Endothelial cell of umbilical vein (primary cell): ENCODE measurements at regions not wholly inside any gene's neighbourhood (a gene's known extent, or its start where the extent isn't known, plus 50 kb on each side); places are given as distances from the start of the nearest gene placed in this dataset.

ENCODE experiments used
- BruUV-seq: library from RNA; stranded (reverse); fragments of 400-500 nt; replicated peaks from 2 replicates; lab custom pipeline; 2021; lab: Mats Ljungman, UMichigan
- CTCF ChIA-PET: fragments of 300-600, 350-600 bp; sonication (Branson Sonifier 250); formaldehyde crosslinking; loops from one replicate; lab custom pipeline; 2021; ENCODE audit warnings: antibody characterized with exemption, inconsistent platforms; lab: Charles Lee
- POLR2A ChIA-PET: fragments of 300-600, 350-600 bp; sonication (Branson Sonifier 250); formaldehyde crosslinking; loops from one replicate; lab custom pipeline; 2021; ENCODE audit warnings: antibody characterized with exemption, inconsistent platforms; lab: Charles Lee
- DNase-seq: peaks from one replicate; pipeline ENCODE4 v3.0.0-alpha.2; 2011; ENCODE audit warnings: low read depth, low spot score
- FAIRE-seq: peaks from 2 replicates; lab custom pipeline; 2011; peaks lifted over from hg19 to GRCh38; lab: Jason Lieb, UNC
- H2AFZ ChIP-seq: 2 replicates; pipeline ENCODE4 v1.6.0; 2012; ENCODE audit warnings: low read depth, low read length, control low read depth, inconsistent platforms
- H3K27ac ChIP-seq: 2 replicates; pipeline ENCODE4 v1.5.1; 2011; ENCODE audit warnings: low read depth, mild to moderate bottlenecking, control low read depth, low read length, moderate library complexity; ENCODE audit not compliant: insufficient read depth
- H3K27me3 ChIP-seq, 2 experiments: 2 replicates each; pipeline versions ENCODE4 v1.6.0 to v1.6.1; 2011; ENCODE audit warnings: low read length in 2 of 2, mixed read lengths in 1 of 2; ENCODE audit not compliant: control insufficient read depth in 2 of 2, insufficient read depth in 2 of 2
- H3K36me3 ChIP-seq, 2 experiments: 2 replicates in 1 of 2; 3 replicates in 1 of 2; pipeline ENCODE4 v1.5.1; 2011; ENCODE audit warnings: low read length in 2 of 2, mild to moderate bottlenecking in 1 of 2, moderate library complexity in 1 of 2; ENCODE audit not compliant: control insufficient read depth in 2 of 2, insufficient read depth in 2 of 2; ENCODE audit errors: extremely low read depth in 1 of 2
- H3K4me1 ChIP-seq: 3 replicates; pipeline ENCODE4 v1.5.1; 2011; ENCODE audit warnings: mild to moderate bottlenecking, low read length; ENCODE audit not compliant: control insufficient read depth, insufficient read depth; ENCODE audit errors: extremely low read depth
- H3K4me2 ChIP-seq: 2 replicates; pipeline ENCODE4 v1.6.1; 2011; ENCODE audit warnings: low read length, control low read depth, mixed read lengths; ENCODE audit not compliant: insufficient read depth
- H3K4me3 ChIP-seq, 3 experiments: fragments of 200-600 bp in 1 of 3; sonication (generic), shearing (Covaris generic) in 1 of 3; replicated peaks in 1 of 3; 2 replicates each; pipeline ENCODE4 v1.5.1; 2011 to 2016; ENCODE audit warnings: control low read depth in 3 of 3, low read length in 3 of 3, mild to moderate bottlenecking in 2 of 3, inconsistent platforms in 1 of 3, low read depth in 1 of 3, moderate library complexity in 1 of 3; ENCODE audit not compliant: insufficient read depth in 1 of 3
- H3K79me2 ChIP-seq: 2 replicates; pipeline ENCODE4 v1.6.0; 2012; ENCODE audit warnings: low read length, inconsistent platforms; ENCODE audit not compliant: control insufficient read depth, insufficient read depth
- H3K9ac ChIP-seq: replicated peaks from 2 replicates; pipeline ENCODE3; 2011; ENCODE audit warnings: low read length, control low read depth; ENCODE audit not compliant: insufficient read depth; ENCODE audit errors: extremely low read depth
- H3K9me1 ChIP-seq: replicated peaks from 3 replicates; pipeline ENCODE4 v1.6.0; 2011; ENCODE audit warnings: mild to moderate bottlenecking, low read length; ENCODE audit not compliant: control insufficient read depth, insufficient read depth; ENCODE audit errors: extremely low read depth
- H3K9me3 ChIP-seq: replicated peaks from 2 replicates; pipeline ENCODE4 v1.5.1; 2012; ENCODE audit warnings: low read length, inconsistent platforms; ENCODE audit not compliant: control insufficient read depth, insufficient read depth
- H4K20me1 ChIP-seq: replicated peaks from 2 replicates; pipeline ENCODE3; 2011; ENCODE audit warnings: mild to moderate bottlenecking, low read length; ENCODE audit not compliant: control insufficient read depth, insufficient read depth; ENCODE audit errors: extremely low read depth
- EZH2 ChIP-seq: IDR thresholded peaks from 2 replicates; pipeline ENCODE4 v1.6.1; 2012; ENCODE audit warnings: borderline replicate concordance, low read depth, mild to moderate bottlenecking, moderate library complexity, low read length, inconsistent platforms; ENCODE audit not compliant: severe bottlenecking
- FOS ChIP-seq: IDR thresholded peaks from 2 replicates; pipeline ENCODE4 v1.6.1; 2011; ENCODE audit warnings: mild to moderate bottlenecking, low read length, moderate library complexity, borderline replicate concordance; ENCODE audit not compliant: insufficient read depth
- GATA2 ChIP-seq: IDR thresholded peaks from 2 replicates; pipeline ENCODE4 v1.7.0; 2011; ENCODE audit warnings: low read depth, mild to moderate bottlenecking, moderate library complexity, mixed read lengths, low read length; ENCODE audit not compliant: insufficient read length, insufficient read depth
- JUN ChIP-seq: IDR thresholded peaks from 2 replicates; pipeline ENCODE4 v1.6.1; 2011; ENCODE audit warnings: borderline replicate concordance, low read depth; ENCODE audit not compliant: insufficient read length, insufficient read depth
- MAX ChIP-seq: IDR thresholded peaks from 2 replicates; pipeline ENCODE4 v1.6.1; 2011; ENCODE audit not compliant: insufficient read depth, insufficient read length
- MYC ChIP-seq: IDR thresholded peaks from one replicate; pipeline ENCODE4 v1.6.1; 2011; ENCODE audit warnings: mild to moderate bottlenecking, low read depth, low read length
- POLR2A ChIP-seq: IDR thresholded peaks from 2 replicates; pipeline ENCODE4 v1.6.1; 2012; ENCODE audit warnings: low read depth, mild to moderate bottlenecking, control low read depth, low read length
- POLR2AphosphoS5 ChIP-seq: IDR thresholded peaks from 2 replicates; pipeline ENCODE4 v1.6.1; 2012; ENCODE audit warnings: low read depth, mild to moderate bottlenecking, control low read depth, low read length, moderate library complexity; ENCODE audit not compliant: insufficient read depth
- dilution Hi-C: fragments of 300-500 bp; cut with MboI; formaldehyde crosslinking; loops from one replicate; pipeline ENCODE4 v1.15.0; 2019; ENCODE audit warnings: low sequenced_read_pairs; ENCODE audit not compliant: extremely low pct_ligation_motif_present
- intact Hi-C: fragments of 100-400 bp; cut with micrococcal nuclease; formaldehyde crosslinking; loops from one replicate; pipeline ENCODE4 v1.10.0; 2022
- TF ChIP-seq, protein P1 (sequence below), 2 donors: IDR thresholded peaks; 1 replicate in 1 of 2; 2 replicates in 1 of 2; pipeline ENCODE4 v1.5.1; 2011; ENCODE audit warnings: low read length in 2 of 2, mild to moderate bottlenecking in 2 of 2, moderate library complexity in 2 of 2, control low read depth in 1 of 2, inconsistent platforms in 1 of 2, low read depth in 1 of 2; ENCODE audit not compliant: insufficient read depth in 1 of 2; ENCODE audit errors: extremely low read depth in 1 of 2

- FAIRE-seq (no peak), DNase-seq (no peak)
- Histone ChIP-seq H3K27me3 (no peaks in the 10 kb centered on the region), H3K79me2 (no peaks in the 10 kb centered on the region), H3K4me2 (no peak overlapping the region), H3K36me3 (no peaks in the 10 kb centered on the region), H4K20me1 (no peaks in the 10 kb centered on the region), H3K4me3 (no peak overlapping the region), H3K9me3 (no peaks in the 10 kb centered on the region), H3K9me1 (no peaks in the 10 kb centered on the region), H2AFZ (no peak overlapping the region), H3K27ac (no peak overlapping the region), H3K9ac (no peak overlapping the region), H3K4me1 (no peaks in the 10 kb centered on the region)
- CTCF ChIA-PET, result no interaction called here
- POLR2A ChIA-PET, result no interaction called here
- dilution Hi-C loops (no loop called here), intact Hi-C loops (no loop called here)
- TF ChIP-seq MYC (no peak), GATA2 (no peak), POLR2A (no peak), FOS (no peak), MAX (no peak), POLR2AphosphoS5 (no peak), JUN (no peak), EZH2 (no peak)
- TF ChIP-seq, protein P1, sequence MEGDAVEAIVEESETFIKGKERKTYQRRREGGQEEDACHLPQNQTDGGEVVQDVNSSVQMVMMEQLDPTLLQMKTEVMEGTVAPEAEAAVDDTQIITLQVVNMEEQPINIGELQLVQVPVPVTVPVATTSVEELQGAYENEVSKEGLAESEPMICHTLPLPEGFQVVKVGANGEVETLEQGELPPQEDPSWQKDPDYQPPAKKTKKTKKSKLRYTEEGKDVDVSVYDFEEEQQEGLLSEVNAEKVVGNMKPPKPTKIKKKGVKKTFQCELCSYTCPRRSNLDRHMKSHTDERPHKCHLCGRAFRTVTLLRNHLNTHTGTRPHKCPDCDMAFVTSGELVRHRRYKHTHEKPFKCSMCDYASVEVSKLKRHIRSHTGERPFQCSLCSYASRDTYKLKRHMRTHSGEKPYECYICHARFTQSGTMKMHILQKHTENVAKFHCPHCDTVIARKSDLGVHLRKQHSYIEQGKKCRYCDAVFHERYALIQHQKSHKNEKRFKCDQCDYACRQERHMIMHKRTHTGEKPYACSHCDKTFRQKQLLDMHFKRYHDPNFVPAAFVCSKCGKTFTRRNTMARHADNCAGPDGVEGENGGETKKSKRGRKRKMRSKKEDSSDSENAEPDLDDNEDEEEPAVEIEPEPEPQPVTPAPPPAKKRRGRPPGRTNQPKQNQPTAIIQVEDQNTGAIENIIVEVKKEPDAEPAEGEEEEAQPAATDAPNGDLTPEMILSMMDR (IDR thresholded peaks at IDR 0.05; ENCODE audit: extremely low read depth in 1 of 2, insufficient read depth in 1 of 2, low read depth in 1 of 2, low read length in 2 of 2), result no peak
- BruUV-seq, result no TSS peak
Observed at GRCh38 chr1:170789063-170789462, 125.1 kb downstream of the PRRX1 start.
